ENCODE measurements at regions not wholly inside any gene's neighbourhood (a gene's known extent, or its start where the extent isn't known, plus 50 kb on each side); places are given as distances from the start of the nearest gene placed in this dataset.

DNA sequence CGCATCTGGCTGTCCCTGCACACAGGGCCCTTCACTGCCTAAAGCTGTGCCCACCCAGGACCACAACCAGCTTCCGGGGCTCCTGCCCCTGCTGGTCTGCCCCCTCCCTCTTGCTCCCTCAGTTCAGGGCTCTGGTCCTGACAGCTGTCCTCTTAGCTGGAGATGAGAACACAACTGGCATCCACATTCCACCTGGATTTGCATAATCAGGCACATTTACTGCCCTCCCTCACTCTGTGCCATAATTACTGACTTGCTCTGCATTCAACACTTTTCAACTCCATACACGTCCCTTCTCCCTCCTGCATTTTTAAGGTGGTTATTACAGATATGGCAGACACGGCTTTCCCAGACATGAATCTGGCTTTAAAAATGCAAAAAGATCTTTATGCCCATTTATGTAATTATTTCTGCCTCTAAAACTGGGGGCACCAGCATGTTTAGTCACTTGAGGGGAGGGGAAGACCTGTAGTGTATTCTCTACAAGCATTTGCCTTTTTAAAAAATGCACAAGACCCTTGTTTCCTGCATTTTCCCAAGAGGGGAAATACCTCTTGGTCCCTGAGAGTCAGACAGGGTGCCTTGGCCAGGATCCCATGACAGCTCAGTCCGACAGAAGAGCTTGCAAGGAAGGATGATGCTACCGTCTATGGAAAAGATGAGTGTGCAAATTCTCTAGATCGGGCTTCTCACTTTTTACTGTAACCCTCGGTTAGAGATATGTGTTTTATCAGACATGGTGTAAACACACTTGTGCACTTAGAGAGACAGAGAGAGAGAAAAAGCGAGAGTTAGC, 401.8 kb downstream of the PREX1 start:
- TF ChIP-seq RAD21 (IDR thresholded peaks at IDR 0.05; ENCODE audit: low read depth) = no peak
- TF ChIP-seq FOXM1 (IDR thresholded peaks at IDR 0.05; ENCODE audit: borderline replicate concordance, low read depth) = no peak
- TF ChIP-seq EP300 (IDR thresholded peaks at IDR 0.05; ENCODE audit: borderline replicate concordance) = no peak
- TF ChIP-seq, protein P1, sequence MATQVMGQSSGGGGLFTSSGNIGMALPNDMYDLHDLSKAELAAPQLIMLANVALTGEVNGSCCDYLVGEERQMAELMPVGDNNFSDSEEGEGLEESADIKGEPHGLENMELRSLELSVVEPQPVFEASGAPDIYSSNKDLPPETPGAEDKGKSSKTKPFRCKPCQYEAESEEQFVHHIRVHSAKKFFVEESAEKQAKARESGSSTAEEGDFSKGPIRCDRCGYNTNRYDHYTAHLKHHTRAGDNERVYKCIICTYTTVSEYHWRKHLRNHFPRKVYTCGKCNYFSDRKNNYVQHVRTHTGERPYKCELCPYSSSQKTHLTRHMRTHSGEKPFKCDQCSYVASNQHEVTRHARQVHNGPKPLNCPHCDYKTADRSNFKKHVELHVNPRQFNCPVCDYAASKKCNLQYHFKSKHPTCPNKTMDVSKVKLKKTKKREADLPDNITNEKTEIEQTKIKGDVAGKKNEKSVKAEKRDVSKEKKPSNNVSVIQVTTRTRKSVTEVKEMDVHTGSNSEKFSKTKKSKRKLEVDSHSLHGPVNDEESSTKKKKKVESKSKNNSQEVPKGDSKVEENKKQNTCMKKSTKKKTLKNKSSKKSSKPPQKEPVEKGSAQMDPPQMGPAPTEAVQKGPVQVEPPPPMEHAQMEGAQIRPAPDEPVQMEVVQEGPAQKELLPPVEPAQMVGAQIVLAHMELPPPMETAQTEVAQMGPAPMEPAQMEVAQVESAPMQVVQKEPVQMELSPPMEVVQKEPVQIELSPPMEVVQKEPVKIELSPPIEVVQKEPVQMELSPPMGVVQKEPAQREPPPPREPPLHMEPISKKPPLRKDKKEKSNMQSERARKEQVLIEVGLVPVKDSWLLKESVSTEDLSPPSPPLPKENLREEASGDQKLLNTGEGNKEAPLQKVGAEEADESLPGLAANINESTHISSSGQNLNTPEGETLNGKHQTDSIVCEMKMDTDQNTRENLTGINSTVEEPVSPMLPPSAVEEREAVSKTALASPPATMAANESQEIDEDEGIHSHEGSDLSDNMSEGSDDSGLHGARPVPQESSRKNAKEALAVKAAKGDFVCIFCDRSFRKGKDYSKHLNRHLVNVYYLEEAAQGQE (IDR thresholded peaks at IDR 0.05; ENCODE audit: low read depth) = no peak
- no peak for TF ChIP-seq EGR1 (IDR thresholded peaks at IDR 0.05)
- TF ChIP-seq YY1 (IDR thresholded peaks at IDR 0.05; ENCODE audit: low read depth) = no peak
- no peak for TF ChIP-seq TEAD4 (IDR thresholded peaks at IDR 0.05)
- TF ChIP-seq, protein P2, sequence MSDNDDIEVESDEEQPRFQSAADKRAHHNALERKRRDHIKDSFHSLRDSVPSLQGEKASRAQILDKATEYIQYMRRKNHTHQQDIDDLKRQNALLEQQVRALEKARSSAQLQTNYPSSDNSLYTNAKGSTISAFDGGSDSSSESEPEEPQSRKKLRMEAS (IDR thresholded peaks at IDR 0.05) = no peak
- TF ChIP-seq TAF1 (IDR thresholded peaks at IDR 0.05; ENCODE audit: low read depth) = no peak
- TF ChIP-seq CEBPB (IDR thresholded peaks at IDR 0.05) = no peak
- no peak for TF ChIP-seq CREB1 (IDR thresholded peaks at IDR 0.05; ENCODE audit: low read depth)

All from Ishikawa (cell line).